Activated T-helper 17 cell treated with anti-CD3 and anti-CD28 coated beads, Interleukin-2, amount 50 U/mL, for 72 hours (primary cell): ENCODE measurements at regions not wholly inside any gene's neighbourhood (a gene's known extent, or its start where the extent isn't known, plus 50 kb on each side); places are given as distances from the start of the nearest gene placed in this dataset.

ENCODE experiments used
- ATAC-seq: fragments of 150-1000 bp; cut with Tn5 transposase; replicated peaks from 2 replicates; pipeline ENCODE4 v1.10.0; 2021; ENCODE audit warnings: mild to moderate bottlenecking, moderate library complexity
- H3K27ac Mint-ChIP-seq: one replicate; pipeline ENCODE4 v1.8.0; 2022; ENCODE audit warnings: mixed read lengths
- H3K27me3 Mint-ChIP-seq: one replicate; pipeline ENCODE4 v1.8.0; 2022; ENCODE audit warnings: mixed read lengths
- H3K36me3 Mint-ChIP-seq: one replicate; pipeline ENCODE4 v1.8.0; 2022; ENCODE audit warnings: low read depth, mild to moderate bottlenecking, mixed read lengths
- H3K4me1 Mint-ChIP-seq: one replicate; pipeline ENCODE4 v1.8.0; 2022; ENCODE audit warnings: mixed read lengths
- H3K4me3 Mint-ChIP-seq: one replicate; pipeline ENCODE4 v1.8.0; 2022; ENCODE audit warnings: mild to moderate bottlenecking, mixed read lengths
- H3K9me3 Mint-ChIP-seq: one replicate; pipeline ENCODE4 v1.8.0; 2022; ENCODE audit warnings: mixed read lengths

DNA sequence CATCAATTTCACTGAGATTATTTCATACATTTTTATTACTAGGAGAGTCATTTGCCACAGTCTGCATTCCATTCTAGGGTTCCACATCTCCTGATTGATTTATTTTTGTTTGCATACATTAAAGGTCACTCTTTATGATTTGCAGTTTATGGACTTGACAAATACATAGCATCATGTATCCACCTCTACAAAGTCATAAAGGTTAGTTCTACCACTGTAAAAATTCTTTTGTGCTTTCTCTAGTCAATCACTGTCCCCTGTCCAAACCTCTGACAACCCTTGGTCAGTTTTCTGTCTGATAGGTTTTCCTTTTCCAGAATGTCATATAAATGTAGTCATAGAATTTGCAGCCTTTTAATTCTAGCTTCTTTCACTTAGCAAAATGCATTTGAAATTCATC is 434.6 kb upstream of the MON1B start:
- no peaks in the 10 kb centered on the region for H3K36me3 Mint-ChIP-seq
- ATAC-seq, result no peak
- H3K4me1 Mint-ChIP-seq, result no peaks in the 10 kb centered on the region

DNA sequence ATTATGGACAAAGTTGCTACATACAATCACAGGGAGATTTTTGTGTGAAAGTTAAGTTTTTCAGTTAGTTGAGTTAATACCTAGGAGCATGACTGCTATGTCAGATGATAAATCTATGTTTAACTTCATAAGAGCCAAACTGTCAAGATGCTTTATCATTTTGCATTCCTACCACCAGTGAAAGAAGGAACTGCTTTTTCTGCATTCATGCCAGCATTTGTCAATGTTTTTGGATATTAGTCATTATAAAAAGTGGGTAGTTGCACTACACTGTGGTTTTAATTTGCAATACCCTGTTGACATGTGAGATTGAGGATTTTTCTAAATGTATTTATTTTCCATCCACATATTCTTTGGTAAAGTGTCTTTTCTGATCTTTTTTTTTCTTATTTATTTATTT is 434.0 kb upstream of the MON1B start:
- Mint-ChIP-seq H3K4me3 (no peak overlapping the region), H3K9me3 (peaks cover 3% of the 10 kb centered on the region), H3K27me3 (no peaks in the 10 kb centered on the region), H3K4me1 (no peaks in the 10 kb centered on the region), H3K27ac (no peak overlapping the region), H3K36me3 (no peaks in the 10 kb centered on the region)
- ATAC-seq, result no peak

More for the DNA sequence above, 434.6 kb upstream of the MON1B start:
- Mint-ChIP-seq H3K9me3 (peaks cover 3% of the 10 kb centered on the region), H3K4me3 (no peak overlapping the region), H3K27ac (no peak overlapping the region), H3K27me3 (no peaks in the 10 kb centered on the region)

DNA sequence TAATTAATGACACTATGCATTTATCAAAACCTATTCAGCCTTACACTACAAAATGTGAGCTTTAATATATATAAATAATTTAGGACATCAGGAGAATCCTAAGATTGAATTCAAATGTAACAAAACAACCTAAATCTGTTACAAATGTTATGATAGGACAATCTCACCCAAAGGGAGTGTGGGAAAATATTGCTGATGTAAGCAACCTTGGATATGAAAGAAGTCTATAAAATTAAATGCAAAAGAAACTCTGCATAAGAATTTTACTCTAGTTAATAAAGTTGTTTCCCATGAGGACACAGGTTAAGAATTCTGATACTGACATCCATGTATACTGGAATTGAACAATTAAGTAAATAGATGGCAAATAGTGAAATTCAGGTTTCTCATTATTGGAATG is 424.5 kb upstream of the MON1B start:
- no peak overlapping the region for H3K4me3 Mint-ChIP-seq
- no peaks in the 10 kb centered on the region for H3K4me1 Mint-ChIP-seq
- no peak for ATAC-seq
- no peak overlapping the region for H3K27ac Mint-ChIP-seq
- H3K9me3 Mint-ChIP-seq, result peaks cover 9% of the 10 kb centered on the region
- H3K36me3 Mint-ChIP-seq, result no peaks in the 10 kb centered on the region
- no peaks in the 10 kb centered on the region for H3K27me3 Mint-ChIP-seq

DNA sequence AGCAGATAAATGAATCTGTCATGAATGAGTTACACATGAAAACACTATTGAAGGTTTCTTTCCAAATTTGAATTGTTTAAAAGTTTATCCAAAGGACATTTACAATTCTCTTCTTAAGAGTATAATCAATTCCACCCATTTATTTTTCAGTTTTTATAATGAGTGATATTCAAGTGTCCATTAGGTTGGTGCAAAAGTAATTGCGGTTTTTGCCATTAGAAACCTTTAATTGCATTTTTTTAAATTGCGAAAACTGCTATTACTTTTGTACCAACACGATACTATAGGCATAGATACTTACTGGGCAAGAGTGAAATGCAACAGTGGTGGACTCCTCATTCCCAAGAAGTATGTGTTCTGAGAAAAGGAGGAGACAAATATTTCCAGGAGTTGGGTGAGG is 422.7 kb upstream of the MON1B start:
- Mint-ChIP-seq H3K27me3 (no peaks in the 10 kb centered on the region), H3K36me3 (no peaks in the 10 kb centered on the region), H3K4me1 (no peaks in the 10 kb centered on the region), H3K27ac (no peak overlapping the region), H3K9me3 (peaks cover 9% of the 10 kb centered on the region), H3K4me3 (no peak overlapping the region)
- no peak for ATAC-seq

DNA sequence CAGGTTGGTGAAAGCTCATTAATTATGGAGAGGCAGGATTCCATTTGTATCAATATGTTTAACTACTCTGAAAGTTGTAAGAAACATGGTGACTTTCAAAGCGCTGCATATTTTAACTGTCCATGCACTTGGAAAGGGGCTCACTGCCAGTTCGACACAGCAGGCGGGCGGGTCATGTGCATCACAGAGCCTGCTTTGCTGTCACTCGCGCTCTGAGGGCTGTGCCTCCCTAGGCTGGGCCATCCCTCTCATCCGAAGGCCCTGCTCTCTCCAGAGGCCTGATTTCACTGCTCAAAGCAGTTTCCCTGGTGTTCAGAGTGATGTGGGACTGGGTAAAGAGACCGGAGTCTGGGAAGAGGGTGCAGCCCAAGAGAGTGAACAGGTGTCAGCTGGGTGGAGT is 422.0 kb upstream of the MON1B start:
- H3K4me1 Mint-ChIP-seq, result no peaks in the 10 kb centered on the region
- H3K36me3 Mint-ChIP-seq, result no peaks in the 10 kb centered on the region
- ATAC-seq, result no peak
- no peaks in the 10 kb centered on the region for H3K27me3 Mint-ChIP-seq
- no peak overlapping the region for H3K4me3 Mint-ChIP-seq
- no peak overlapping the region for H3K27ac Mint-ChIP-seq
- peaks cover 10% of the 10 kb centered on the region for H3K9me3 Mint-ChIP-seq

DNA sequence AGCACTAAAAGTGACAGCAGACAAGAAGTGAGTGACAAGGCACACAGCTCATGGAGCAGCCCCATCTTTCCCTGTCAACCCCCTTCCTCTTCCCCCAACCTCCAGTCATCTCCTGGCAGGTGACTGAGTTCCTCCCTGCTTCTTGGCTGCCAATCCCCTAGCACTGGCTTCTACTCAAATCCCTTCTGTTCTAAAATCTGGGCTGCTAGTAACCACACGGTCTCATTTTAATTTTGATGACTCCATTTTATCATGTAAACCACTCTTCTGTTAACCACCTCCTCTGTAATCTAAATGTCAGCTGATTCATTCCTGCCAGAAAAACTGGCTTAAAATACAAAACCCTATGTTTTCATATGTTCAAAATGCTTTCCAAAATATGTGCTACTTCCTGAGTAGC is 419.8 kb upstream of the MON1B start:
- no peaks in the 10 kb centered on the region for H3K27me3 Mint-ChIP-seq
- H3K4me3 Mint-ChIP-seq, result no peak overlapping the region
- H3K9me3 Mint-ChIP-seq, result peaks cover 8% of the 10 kb centered on the region
- no peaks in the 10 kb centered on the region for H3K36me3 Mint-ChIP-seq
- ATAC-seq, result no peak
- no peaks in the 10 kb centered on the region for H3K4me1 Mint-ChIP-seq
- no peak overlapping the region for H3K27ac Mint-ChIP-seq

DNA sequence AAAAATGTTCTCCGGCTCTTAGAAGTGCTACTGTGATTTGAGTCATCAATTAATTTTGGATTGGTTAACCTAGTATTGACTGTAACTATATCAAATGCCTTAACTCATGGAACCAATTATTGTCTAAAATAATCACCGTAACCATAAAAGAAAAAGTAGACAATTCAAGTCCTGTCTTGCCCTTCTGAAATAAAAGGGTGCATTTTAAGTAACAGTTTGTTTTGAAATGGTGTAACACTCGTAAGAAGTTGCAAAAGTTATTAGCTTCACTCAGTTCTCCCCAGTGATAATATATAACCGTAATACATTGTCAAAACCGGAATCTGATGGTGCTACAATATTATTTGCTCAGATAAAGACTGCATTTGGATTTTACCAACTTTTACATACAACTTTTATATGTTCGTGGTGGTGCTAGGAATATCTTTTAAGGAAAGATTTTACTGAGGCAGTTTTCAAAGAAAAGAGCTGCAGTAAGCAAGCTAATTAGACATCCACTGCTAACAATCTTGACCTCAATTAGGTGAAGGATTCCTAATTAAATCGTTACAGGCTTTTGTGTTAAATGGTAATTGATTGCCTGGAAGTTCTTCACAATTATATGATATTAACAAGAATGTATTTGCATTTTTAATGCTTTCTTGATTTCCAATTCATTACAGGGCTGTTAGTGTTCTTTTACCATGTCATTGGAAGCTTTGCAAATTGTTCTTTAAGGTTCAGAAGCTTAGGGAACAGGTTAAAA is 413.1 kb upstream of the MON1B start:
- Mint-ChIP-seq H3K4me3 (no peak overlapping the region), H3K9me3 (peaks cover 24% of the 10 kb centered on the region), H3K27me3 (no peaks in the 10 kb centered on the region), H3K27ac (no peak overlapping the region), H3K36me3 (no peaks in the 10 kb centered on the region), H3K4me1 (no peaks in the 10 kb centered on the region)
- no peak for ATAC-seq

DNA sequence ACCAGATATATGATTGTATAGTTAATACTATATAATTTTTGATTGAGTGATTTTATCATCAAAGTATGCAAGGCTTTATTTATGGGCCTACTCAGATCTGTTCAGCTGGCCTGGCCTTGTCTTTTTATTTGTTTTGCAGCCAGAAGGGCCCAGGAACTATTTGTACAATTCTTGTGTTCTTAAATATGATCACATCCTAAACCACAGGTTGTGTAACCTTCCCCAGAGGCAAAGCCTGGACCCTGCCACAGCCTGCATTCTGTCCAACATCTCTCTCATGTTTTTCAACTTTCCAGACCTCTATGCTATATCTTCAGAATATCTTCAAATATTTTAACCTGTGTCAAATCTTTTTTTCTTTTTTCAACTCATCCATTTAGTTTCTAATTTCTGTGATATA is 410.4 kb upstream of the MON1B start:
- H3K27me3 Mint-ChIP-seq, result no peaks in the 10 kb centered on the region
- no peak for ATAC-seq
- H3K9me3 Mint-ChIP-seq, result peaks cover 25% of the 10 kb centered on the region
- no peak overlapping the region for H3K4me3 Mint-ChIP-seq
- no peaks in the 10 kb centered on the region for H3K4me1 Mint-ChIP-seq
- no peaks in the 10 kb centered on the region for H3K36me3 Mint-ChIP-seq
- no peak overlapping the region for H3K27ac Mint-ChIP-seq

DNA sequence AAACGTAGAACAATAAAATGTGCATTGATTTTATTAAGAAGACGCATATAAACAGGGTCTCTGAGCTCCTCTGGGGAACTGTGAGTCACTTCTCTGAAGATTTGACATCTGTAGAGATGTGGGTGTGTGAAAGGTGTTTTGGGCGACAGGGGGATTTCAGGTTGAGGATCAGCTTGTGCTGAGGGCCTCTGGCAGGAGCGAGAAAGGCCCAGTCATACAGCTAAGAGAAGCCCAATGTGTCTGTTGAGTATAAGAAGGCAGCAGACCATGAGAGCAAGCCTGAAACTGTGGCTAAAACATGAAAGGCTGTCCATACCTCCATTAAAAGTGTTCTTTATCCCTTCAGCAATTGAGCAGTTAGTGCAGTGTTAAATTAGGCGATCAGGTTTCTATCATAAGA is 406.5 kb upstream of the MON1B start:
- Mint-ChIP-seq H3K4me3 (no peak overlapping the region), H3K4me1 (no peaks in the 10 kb centered on the region), H3K9me3 (peaks cover 30% of the 10 kb centered on the region), H3K27ac (no peak overlapping the region), H3K36me3 (no peaks in the 10 kb centered on the region), H3K27me3 (no peaks in the 10 kb centered on the region)
- peak; percentile 16 for ATAC-seq

DNA sequence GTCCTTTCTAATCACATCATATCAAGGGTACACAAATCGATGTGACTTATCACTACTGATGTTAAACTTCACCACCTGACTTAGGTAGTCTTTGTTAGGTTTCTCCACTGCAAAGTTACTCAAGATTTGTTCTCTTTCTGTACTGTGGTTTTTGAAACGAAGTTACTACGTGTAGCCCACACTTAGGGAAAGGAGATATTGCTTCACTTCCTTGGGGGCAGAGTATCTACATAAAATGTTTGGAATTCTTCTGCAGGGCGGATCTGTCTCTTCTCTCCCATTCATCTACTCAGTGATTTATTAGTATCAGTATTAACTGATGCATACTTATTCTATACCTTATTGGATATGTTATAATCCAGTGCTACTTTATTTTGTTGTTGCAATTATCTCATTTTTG is 403.6 kb upstream of the MON1B start:
- Mint-ChIP-seq H3K27ac (no peak overlapping the region), H3K36me3 (no peaks in the 10 kb centered on the region), H3K27me3 (no peaks in the 10 kb centered on the region), H3K4me1 (no peaks in the 10 kb centered on the region), H3K9me3 (peaks cover 23% of the 10 kb centered on the region), H3K4me3 (no peak overlapping the region)
- ATAC-seq, result no peak

DNA sequence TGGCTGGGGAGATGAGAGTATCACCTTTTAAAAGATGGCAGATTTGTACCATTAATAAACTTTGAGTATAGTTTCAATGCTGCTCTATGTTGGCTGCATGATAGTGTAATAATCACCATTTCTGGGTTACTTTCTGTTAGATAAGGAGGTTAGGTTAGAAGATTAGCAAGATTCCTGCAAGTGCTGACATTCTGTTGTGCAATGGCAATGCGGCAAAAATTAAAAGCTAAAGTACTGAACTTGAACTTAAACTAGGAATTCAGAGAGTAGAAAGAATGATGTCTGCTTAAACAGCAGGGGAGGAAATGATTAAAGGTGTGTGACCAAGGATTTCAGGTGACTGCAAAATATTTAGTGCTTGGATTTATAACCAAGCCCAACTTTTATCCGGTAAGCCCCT is 399.8 kb upstream of the MON1B start:
- Mint-ChIP-seq H3K27ac (no peak overlapping the region), H3K9me3 (peaks cover 15% of the 10 kb centered on the region), H3K4me1 (no peaks in the 10 kb centered on the region), H3K4me3 (no peak overlapping the region), H3K27me3 (no peaks in the 10 kb centered on the region), H3K36me3 (no peaks in the 10 kb centered on the region)
- ATAC-seq, result no peak

DNA sequence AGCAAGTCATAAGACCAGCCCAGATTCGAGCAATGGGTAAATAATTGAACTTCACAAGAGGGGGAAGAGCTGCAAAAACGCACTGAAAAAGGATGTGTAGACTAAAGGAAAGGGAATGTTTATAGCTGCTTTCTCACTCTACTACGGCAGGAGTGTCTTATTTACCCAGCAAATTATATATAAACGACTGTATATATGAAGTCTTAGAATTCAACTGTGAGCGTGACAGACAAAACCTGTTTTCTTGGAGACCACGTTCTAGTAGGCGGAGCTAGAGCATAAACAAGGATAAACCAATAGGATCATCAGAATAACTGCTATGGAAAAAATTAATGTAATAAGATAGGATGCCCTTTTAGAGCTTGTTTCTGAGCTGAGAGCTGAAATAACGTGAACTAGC is 394.6 kb upstream of the MON1B start:
- H3K9me3 Mint-ChIP-seq, result no peaks in the 10 kb centered on the region
- no peak overlapping the region for H3K27ac Mint-ChIP-seq
- no peaks in the 10 kb centered on the region for H3K36me3 Mint-ChIP-seq
- ATAC-seq, result no peak
- no peaks in the 10 kb centered on the region for H3K27me3 Mint-ChIP-seq
- no peak overlapping the region for H3K4me3 Mint-ChIP-seq
- H3K4me1 Mint-ChIP-seq, result no peaks in the 10 kb centered on the region

DNA sequence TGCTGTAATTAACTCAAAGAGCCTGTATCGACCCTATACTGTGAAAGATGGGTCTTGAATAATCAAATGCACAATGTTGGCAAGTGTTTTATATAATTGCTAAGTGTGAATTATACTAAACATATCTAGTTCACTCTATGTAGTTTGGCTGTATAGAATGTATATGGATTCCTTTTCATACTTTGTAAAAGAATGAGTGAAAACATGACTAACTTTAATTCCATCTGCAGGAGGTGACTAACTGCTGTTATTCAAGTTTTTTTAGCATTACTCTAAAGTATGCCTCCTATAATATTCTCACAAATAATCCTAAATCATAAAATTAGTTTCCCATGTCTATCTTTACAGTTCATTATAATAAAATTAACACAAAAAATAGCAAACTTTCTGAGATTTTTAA is 394.0 kb upstream of the MON1B start:
- no peaks in the 10 kb centered on the region for H3K36me3 Mint-ChIP-seq
- no peak overlapping the region for H3K27ac Mint-ChIP-seq
- no peaks in the 10 kb centered on the region for H3K4me1 Mint-ChIP-seq
- peaks cover 2% of the 10 kb centered on the region for H3K9me3 Mint-ChIP-seq
- H3K27me3 Mint-ChIP-seq, result no peaks in the 10 kb centered on the region
- ATAC-seq, result no peak
- no peak overlapping the region for H3K4me3 Mint-ChIP-seq

DNA sequence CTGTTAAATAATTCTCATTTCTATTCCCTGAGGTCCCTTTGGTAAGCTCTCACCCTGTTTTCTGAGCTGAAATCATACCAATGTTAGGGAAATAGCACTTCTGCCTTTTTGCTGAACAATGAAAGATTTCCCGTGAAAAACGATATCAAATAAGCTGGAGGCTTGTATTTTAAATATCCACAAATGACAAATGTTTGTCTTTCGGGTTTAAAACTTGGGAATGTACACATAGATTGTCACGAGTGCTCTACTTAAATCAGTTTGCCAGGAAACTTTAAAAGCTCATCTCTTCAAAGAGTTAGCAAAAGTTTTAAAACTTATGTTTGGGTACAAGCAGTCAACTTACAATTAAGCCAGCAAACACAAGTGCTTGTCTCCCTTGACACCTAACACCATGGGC is 393.5 kb upstream of the MON1B start:
- peaks cover 5% of the 10 kb centered on the region for H3K9me3 Mint-ChIP-seq
- H3K27ac Mint-ChIP-seq, result no peak overlapping the region
- no peak overlapping the region for H3K4me3 Mint-ChIP-seq
- H3K27me3 Mint-ChIP-seq, result no peaks in the 10 kb centered on the region
- no peaks in the 10 kb centered on the region for H3K4me1 Mint-ChIP-seq
- no peaks in the 10 kb centered on the region for H3K36me3 Mint-ChIP-seq
- ATAC-seq, result no peak

DNA sequence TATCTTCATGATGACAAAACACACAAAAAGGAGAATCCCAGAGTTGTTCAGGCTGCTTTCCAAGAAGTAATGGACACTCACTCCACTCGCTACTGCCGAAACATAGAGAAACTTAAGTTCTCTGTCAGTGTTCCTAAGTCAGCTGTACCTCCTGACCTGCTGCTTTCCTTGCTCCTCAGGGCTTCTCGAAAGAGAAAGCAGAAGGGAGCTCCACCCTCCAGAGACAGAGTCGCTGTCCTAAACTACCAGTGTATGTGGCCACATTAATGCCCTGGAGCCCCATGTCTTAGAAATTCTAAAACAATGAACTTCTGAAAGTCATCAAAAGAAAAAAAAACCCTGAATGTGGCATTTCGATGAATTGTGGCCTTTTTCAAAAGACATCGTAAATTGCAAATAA is 390.8 kb upstream of the MON1B start:
- H3K27me3 Mint-ChIP-seq, result no peaks in the 10 kb centered on the region
- no peaks in the 10 kb centered on the region for H3K4me1 Mint-ChIP-seq
- ATAC-seq, result no peak
- peaks cover 10% of the 10 kb centered on the region for H3K9me3 Mint-ChIP-seq
- no peak overlapping the region for H3K4me3 Mint-ChIP-seq
- H3K36me3 Mint-ChIP-seq, result no peaks in the 10 kb centered on the region
- H3K27ac Mint-ChIP-seq, result no peak overlapping the region

DNA sequence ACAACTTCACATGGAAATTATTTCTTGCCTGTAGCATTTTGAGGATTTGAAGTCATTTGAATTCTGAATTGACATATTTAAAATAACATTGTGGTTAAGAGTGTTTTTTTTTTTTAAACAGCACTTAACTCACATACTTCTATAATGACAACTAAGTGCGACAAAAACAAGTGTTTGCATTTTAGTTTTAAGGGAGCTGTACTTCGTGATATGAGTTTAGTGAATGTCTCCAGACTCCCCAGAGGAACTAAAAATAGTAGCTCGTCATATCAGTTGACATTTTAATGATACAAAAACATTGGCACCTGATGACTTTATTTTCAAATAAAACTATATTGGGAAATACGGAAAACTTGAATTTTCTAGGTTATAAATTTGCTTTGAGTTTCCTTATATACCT is 389.6 kb upstream of the MON1B start:
- no peaks in the 10 kb centered on the region for H3K4me1 Mint-ChIP-seq
- no peaks in the 10 kb centered on the region for H3K36me3 Mint-ChIP-seq
- no peak overlapping the region for H3K4me3 Mint-ChIP-seq
- no peak for ATAC-seq
- H3K27ac Mint-ChIP-seq, result no peak overlapping the region
- H3K9me3 Mint-ChIP-seq, result peaks cover 10% of the 10 kb centered on the region
- H3K27me3 Mint-ChIP-seq, result no peaks in the 10 kb centered on the region
